Spleen (tissue), 7 donors: ENCODE measurements at regions not wholly inside any gene's neighbourhood (a gene's known extent, or its start where the extent isn't known, plus 50 kb on each side); places are given as distances from the start of the nearest gene placed in this dataset.

Experiments
- CTCF ChIP-seq, 11 experiments: fragments of 200-600 bp in 7 of 11; fragments of 450-650 bp in 4 of 11; sonication (generic) in 4 of 11; IDR thresholded peaks in 8 of 11; conservative IDR thresholded peaks in 3 of 11; 1 replicate in 7 of 11; 2 replicates in 4 of 11; pipeline versions ENCODE4 v1.4.0 to v1.8.0; 2016 to 2021; ENCODE audit warnings: antibody characterized with exemption in 11 of 11, inconsistent platforms in 4 of 11, mild to moderate bottlenecking in 1 of 11
- POLR2A ChIP-seq, 3 donors: fragments of 450-650 bp; IDR thresholded peaks; one replicate each; pipeline ENCODE4 v1.5.1; 2017; ENCODE audit warnings: antibody characterized with exemption in 3 of 3, mild to moderate bottlenecking in 1 of 3
- POLR2AphosphoS5 ChIP-seq, 3 donors: sonication (generic); formaldehyde crosslinking; IDR thresholded peaks; one replicate each; pipeline ENCODE4 v1.5.1; 2017; ENCODE audit warnings: antibody characterized with exemption in 3 of 3
- donor health status: DM: no; HTN: no; CAD: no; lungs with moderate emphysema.
- donor health status: DM: no; HTN: no; CAD: no.
- donor health status: DM: no; HTN: no; CAD: no.

DNA sequence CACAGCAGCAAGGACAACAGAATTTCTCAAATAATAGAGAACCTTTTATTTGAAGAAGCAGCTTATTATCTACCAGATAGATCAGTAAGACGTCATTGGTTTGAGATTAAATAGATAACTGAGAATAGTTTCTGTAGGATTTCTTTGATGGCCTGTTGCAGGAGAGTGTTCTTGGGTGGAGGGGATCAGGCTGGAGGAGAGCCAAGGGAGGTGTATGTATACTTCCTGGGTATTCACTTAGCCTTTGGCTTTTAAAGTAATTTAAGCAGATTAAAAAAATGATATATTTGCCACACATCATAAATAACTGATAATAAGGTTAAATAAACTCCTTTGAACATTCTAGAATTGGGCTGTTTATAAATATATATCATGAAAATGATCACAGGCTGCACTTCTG, 486.1 kb upstream of the IGFBP3 start:
- no peak for TF ChIP-seq POLR2A (IDR thresholded peaks at IDR 0.05)
- no peak for TF ChIP-seq CTCF (IDR thresholded peaks at IDR 0.05 in 8 of 11, conservative IDR thresholded peaks at IDR 0.05 in 3 of 11)
- TF ChIP-seq POLR2AphosphoS5 (IDR thresholded peaks at IDR 0.05) = no peak
